GM12878 (cell line): ENCODE measurements at regions not wholly inside any gene's neighbourhood (a gene's known extent, or its start where the extent isn't known, plus 50 kb on each side); places are given as distances from the start of the nearest gene placed in this dataset.

Experiments used
- ATAC-seq: fragments of 200-7000 bp; cut with Tn5 transposase; 3 replicates; pipeline ENCODE4 v1.9.1; 2020; ENCODE audit warnings: mild to moderate bottlenecking, moderate library complexity
- BruUV-seq: library from RNA; stranded (reverse); fragments of 400-500 nt; replicated peaks from 2 replicates; lab custom pipeline; 2021; lab: Mats Ljungman, UMichigan
- CTCF ChIA-PET: fragments of 300-600 bp; sonication (Branson Sonifier 250); formaldehyde crosslinking; extraction: SDS; loops from one replicate; lab custom pipeline; 2021; ENCODE audit warnings: inconsistent platforms; lab: Yijun Ruan, JAX
- POLR2A ChIA-PET: fragments of 350-600 bp; formaldehyde crosslinking; extraction: SDS; loops from one replicate; lab custom pipeline; 2021; ENCODE audit warnings: inconsistent platforms; lab: Charles Lee
- RAD21 ChIA-PET: fragments of 300-600 bp; sonication (Branson Sonifier 250); formaldehyde crosslinking; loops from one replicate; lab custom pipeline; 2023; ENCODE audit warnings: antibody characterized with exemption; ENCODE audit not compliant: unreplicated experiment; lab: Charles Lee
- SMC1A ChIA-PET: fragments of 300-600 bp; sonication (Branson Sonifier 250); formaldehyde crosslinking; loops from one replicate; lab custom pipeline; 2023; ENCODE audit not compliant: unreplicated experiment, uncharacterized antibody; lab: Charles Lee
- DNase-seq: peaks from one replicate; pipeline ENCODE4 v3.0.0-alpha.2; 2011; ENCODE audit warnings: low read depth, low spot score
- FAIRE-seq: peaks from 3 replicates; lab custom pipeline; 2011; peaks lifted over from hg19 to GRCh38; lab: Jason Lieb, UNC
- H2AFZ ChIP-seq: 2 replicates; pipeline ENCODE4 v1.6.0; 2011; ENCODE audit warnings: low read depth, low read length, control low read depth; ENCODE audit not compliant: control insufficient read depth
- H3K27ac ChIP-seq: 2 replicates; pipeline ENCODE4 v1.5.1; 2011; ENCODE audit warnings: control low read depth; ENCODE audit not compliant: control insufficient read depth, insufficient read depth
- H3K27me3 ChIP-seq, 2 experiments: replicated peaks in 1 of 2; 2 replicates each; pipeline versions ENCODE4 v1.6.0 to v1.6.1; 2011; ENCODE audit warnings: low read length in 1 of 2; ENCODE audit not compliant: control insufficient read depth in 2 of 2, insufficient read depth in 2 of 2
- H3K36me3 ChIP-seq, 2 experiments: 2 replicates each; pipeline ENCODE4 v1.5.1; 2011; ENCODE audit warnings: low read length in 1 of 2; ENCODE audit not compliant: control insufficient read depth in 2 of 2, insufficient read depth in 2 of 2
- H3K4me1 ChIP-seq: 2 replicates; pipeline ENCODE4 v1.6.1; 2011; ENCODE audit warnings: mild to moderate bottlenecking, low read length, moderate library complexity, mixed read lengths; ENCODE audit not compliant: control insufficient read depth, insufficient read depth
- H3K4me2 ChIP-seq: 2 replicates; pipeline ENCODE4 v1.6.0; 2011; ENCODE audit warnings: control low read depth; ENCODE audit not compliant: control insufficient read depth, insufficient read depth
- H3K4me3 ChIP-seq: fragments of 200-600 bp; sonication (generic); 2 replicates; pipeline ENCODE4 v1.5.1; 2016
- H3K79me2 ChIP-seq: 2 replicates; pipeline ENCODE4 v1.6.0; 2011; ENCODE audit warnings: low read length; ENCODE audit not compliant: control insufficient read depth, insufficient read depth
- H3K9ac ChIP-seq: 2 replicates; pipeline ENCODE4 v1.8.0; 2011; ENCODE audit warnings: low read length, control low read depth, mixed read lengths; ENCODE audit not compliant: control insufficient read depth, insufficient read depth
- H3K9me3 ChIP-seq: replicated peaks from 3 replicates; pipeline ENCODE4 v1.5.1; 2011; ENCODE audit warnings: mild to moderate bottlenecking, low read length; ENCODE audit not compliant: control insufficient read depth, insufficient read depth
- H4K20me1 ChIP-seq: 2 replicates; pipeline ENCODE4 v1.6.0; 2011; ENCODE audit not compliant: control insufficient read depth, insufficient read depth
- ASH2L ChIP-seq: fragments of 300-600, 200-600 bp; sonication (generic); IDR thresholded peaks from 2 replicates; pipeline ENCODE4 v1.6.1; 2017; ENCODE audit warnings: low read depth, mild to moderate bottlenecking, borderline replicate concordance
- ATF7 ChIP-seq: fragments of 450-650 bp; IDR thresholded peaks from 2 replicates; pipeline ENCODE4 v1.6.1; 2016; ENCODE audit warnings: low read depth, mild to moderate bottlenecking
- BCL11A ChIP-seq: IDR thresholded peaks from 2 replicates; pipeline ENCODE4 v1.6.1; 2011; ENCODE audit warnings: low read depth, low read length
- BHLHE40 ChIP-seq, 2 experiments: fragments of 450-650 bp in 1 of 2; IDR thresholded peaks; 2 replicates each; pipeline ENCODE4 v1.6.1; 2011 to 2017; ENCODE audit warnings: low read depth in 2 of 2, borderline replicate concordance in 1 of 2, improper control_type of control experiment in 1 of 2, low read length in 1 of 2, mild to moderate bottlenecking in 1 of 2
- CBX5 ChIP-seq: sonication (generic); IDR thresholded peaks from 2 replicates; pipeline ENCODE4 v1.6.1; 2016; ENCODE audit warnings: low read depth, moderate library complexity, mild to moderate bottlenecking, inconsistent platforms
- CHD1 ChIP-seq: IDR thresholded peaks from 2 replicates; pipeline ENCODE4 v1.6.1; 2012; ENCODE audit warnings: low read depth, low read length, improper control_type of control experiment
- CHD2 ChIP-seq: IDR thresholded peaks from 2 replicates; pipeline ENCODE4 v1.6.1; 2011; ENCODE audit warnings: low read depth, low read length, improper control_type of control experiment, borderline replicate concordance
- CREB1 ChIP-seq: IDR thresholded peaks from 2 replicates; pipeline ENCODE4 v1.6.1; 2012; ENCODE audit warnings: low read depth, mild to moderate bottlenecking, inconsistent platforms
- IKZF1 ChIP-seq: fragments of 450-650 bp; conservative IDR thresholded peaks from 2 replicates; pipeline ENCODE4 v1.6.1; 2017; ENCODE audit warnings: antibody characterized with exemption, mild to moderate bottlenecking
- IKZF2 ChIP-seq, 2 experiments: fragments of 450-650 bp; IDR thresholded peaks; 2 replicates each; pipeline ENCODE4 v1.6.1; 2017; ENCODE audit warnings: mild to moderate bottlenecking in 2 of 2, moderate library complexity in 2 of 2
- JUNB ChIP-seq: IDR thresholded peaks from 2 replicates; pipeline ENCODE4 v1.6.1; 2016; ENCODE audit warnings: antibody characterized with exemption, mild to moderate bottlenecking
- KAT2A ChIP-seq: conservative IDR thresholded peaks from 2 replicates; pipeline ENCODE4 v1.6.1; 2011; ENCODE audit warnings: low read depth, low read length; ENCODE audit not compliant: control insufficient read depth
- KLF5 ChIP-seq: fragments of 450-650 bp; IDR thresholded peaks from 2 replicates; pipeline ENCODE4 v1.6.1; 2014; ENCODE audit warnings: mild to moderate bottlenecking; ENCODE audit not compliant: partially characterized antibody
- MAX ChIP-seq: IDR thresholded peaks from 2 replicates; pipeline ENCODE4 v1.6.1; 2012; ENCODE audit warnings: low read depth, low read length, improper control_type of control experiment
- MTA2 ChIP-seq: fragments of 450-650 bp; IDR thresholded peaks from 2 replicates; pipeline ENCODE4 v1.6.1; 2016; ENCODE audit warnings: low read depth, mild to moderate bottlenecking, moderate library complexity
- NFYA ChIP-seq: IDR thresholded peaks from 2 replicates; pipeline ENCODE4 v1.6.1; 2011; ENCODE audit warnings: low read depth, mild to moderate bottlenecking, low read length, improper control_type of control experiment, borderline replicate concordance
- NR2C1 ChIP-seq: fragments of 450-650 bp; IDR thresholded peaks from 2 replicates; pipeline ENCODE4 v1.6.1; 2017; ENCODE audit warnings: antibody characterized with exemption, mild to moderate bottlenecking, moderate library complexity
- NR2F1 ChIP-seq: fragments of 450-650 bp; conservative IDR thresholded peaks from 2 replicates; pipeline ENCODE4 v1.6.1; 2017; ENCODE audit warnings: mild to moderate bottlenecking
- PAX5 ChIP-seq: IDR thresholded peaks from 2 replicates; pipeline ENCODE4 v1.6.1; 2011; ENCODE audit warnings: low read depth, low read length, borderline replicate concordance
- RAD21 ChIP-seq: IDR thresholded peaks from 2 replicates; pipeline ENCODE4 v1.6.1; 2011; ENCODE audit warnings: mild to moderate bottlenecking, low read depth, low read length, moderate library complexity; ENCODE audit not compliant: insufficient read depth
- RUNX3 ChIP-seq: IDR thresholded peaks from 2 replicates; pipeline ENCODE4 v1.6.1; 2012; ENCODE audit warnings: low read length, inconsistent platforms
- SMARCA5 ChIP-seq: fragments of 450-650 bp; IDR thresholded peaks from 2 replicates; pipeline ENCODE4 v1.6.1; 2017; ENCODE audit warnings: mild to moderate bottlenecking
- TBL1XR1 ChIP-seq: IDR thresholded peaks from 2 replicates; pipeline ENCODE4 v1.6.1; 2012; ENCODE audit warnings: low read depth, low read length, improper control_type of control experiment
- YBX1 ChIP-seq: fragments of 450-650 bp; IDR thresholded peaks from 2 replicates; pipeline ENCODE4 v1.6.1; 2016; ENCODE audit warnings: antibody characterized with exemption
- WGBS: methylation state at CpG from one replicate; pipeline ENCODE4 v1.1.6; 2016; ENCODE audit warnings: low lambda C conversion rate; ENCODE audit not compliant: insufficient replicate concordance, insufficient coverage; ENCODE audit errors: missing lambda C conversion rate; 5-methylcytosine and 5-hydroxymethylcytosine counted together
- in situ Hi-C: fragments of 300-500 bp; cut with MboI; formaldehyde crosslinking; loops from 9 replicates; pipeline ENCODE4 v1.14.3; 2018; ENCODE audit warnings: mixed read lengths
- intact Hi-C: fragments of 100-400 bp; cut with micrococcal nuclease; formaldehyde crosslinking; loops from one replicate; pipeline ENCODE4 v1.14.2; 2022; ENCODE audit not compliant: unreplicated experiment

- FAIRE-seq: peak; percentile 78
- intact Hi-C loops: no loop called here
- Histone ChIP-seq H3K4me2 (no peak overlapping the region), H3K4me3 (no peak overlapping the region), H3K27me3 (no peaks in the 10 kb centered on the region), H3K9ac (no peak overlapping the region), H3K36me3 (no peaks in the 10 kb centered on the region), H4K20me1 (no peaks in the 10 kb centered on the region), H3K79me2 (no peaks in the 10 kb centered on the region), H3K9me3 (no peaks in the 10 kb centered on the region; the same call in 2 of the 3 replicates), H3K4me1 (no peaks in the 10 kb centered on the region), H2AFZ (no peak overlapping the region), H3K27ac (no peak overlapping the region)
- ChIA-PET CTCF (no interaction called here), SMC1A (interaction anchor here (0.5 to 0.8 kb wide), 3 partner anchors 11 to 24 kb away, joined by 3 to 4 read pairs (median 3); no protein-coding TSS in a partner anchor), POLR2A (no interaction called here), RAD21 (interaction anchor here (0.7 kb wide), 1 partner anchor 25 kb away, joined by 3 read pairs; no protein-coding TSS in a partner anchor)
- no TSS peak for BruUV-seq
- in situ Hi-C loops: no loop called here
- ATAC-seq: peak; percentile 91
- peak; percentile 25 for DNase-seq
- 23% methylated on average over 2 of the region's 2 CpGs for WGBS
- TF ChIP-seq MAX (no peak), CHD1 (no peak), SMARCA5 (no peak), KAT2A (no peak), MTA2 (peak; percentile 65), PAX5 (peak; percentile 60), RUNX3 (peak; percentile 77), YBX1 (no peak), BHLHE40 (IDR thresholded peaks at IDR 0.05; ENCODE audit: borderline replicate concordance in 1 of 2, low read depth in 2 of 2, low read length in 1 of 2) (peak; percentile 54 to 88), CREB1 (0 out of 2 replicates have a peak, but pooled peaks have one; percentile 13), ASH2L (no peak), ATF7 (peak; percentile 18; the same call in 1 of the 2 replicates), KLF5 (no peak), RAD21 (0 out of 2 replicates have a peak, but pooled peaks have one; percentile 6), NR2F1 (0 out of 2 replicates have a peak, but pooled peaks have one; percentile 19), IKZF2 (IDR thresholded peaks at IDR 0.05) (peak; percentile 26 to 39; a peak in 2 of 4 replicates), NR2C1 (no peak), IKZF1 (0 out of 2 replicates have a peak, but pooled peaks have one; percentile 16), NFYA (no peak), TBL1XR1 (no peak), CBX5 (no peak), JUNB (no peak), CHD2 (no peak), BCL11A (peak; percentile 74; the same call in 1 of the 2 replicates)
Measured at GRCh38 chr5:124544366-124545055, 201.9 kb downstream of the ZNF608 start.
